GM12878 (cell line): ENCODE measurements at regions not wholly inside any gene's neighbourhood (a gene's known extent, or its start where the extent isn't known, plus 50 kb on each side); places are given as distances from the start of the nearest gene placed in this dataset.

Experiments used
- ATAC-seq: fragments of 200-7000 bp; cut with Tn5 transposase; 3 replicates; pipeline ENCODE4 v1.9.1; 2020; ENCODE audit warnings: mild to moderate bottlenecking, moderate library complexity
- BruUV-seq: library from RNA; stranded (reverse); fragments of 400-500 nt; replicated peaks from 2 replicates; lab custom pipeline; 2021; lab: Mats Ljungman, UMichigan
- CTCF ChIA-PET: fragments of 300-600 bp; sonication (Branson Sonifier 250); formaldehyde crosslinking; extraction: SDS; loops from one replicate; lab custom pipeline; 2021; ENCODE audit warnings: inconsistent platforms; lab: Yijun Ruan, JAX
- POLR2A ChIA-PET: fragments of 350-600 bp; formaldehyde crosslinking; extraction: SDS; loops from one replicate; lab custom pipeline; 2021; ENCODE audit warnings: inconsistent platforms; lab: Charles Lee
- RAD21 ChIA-PET: fragments of 300-600 bp; sonication (Branson Sonifier 250); formaldehyde crosslinking; loops from one replicate; lab custom pipeline; 2023; ENCODE audit warnings: antibody characterized with exemption; ENCODE audit not compliant: unreplicated experiment; lab: Charles Lee
- SMC1A ChIA-PET: fragments of 300-600 bp; sonication (Branson Sonifier 250); formaldehyde crosslinking; loops from one replicate; lab custom pipeline; 2023; ENCODE audit not compliant: unreplicated experiment, uncharacterized antibody; lab: Charles Lee
- DNase-seq: peaks from one replicate; pipeline ENCODE4 v3.0.0-alpha.2; 2011; ENCODE audit warnings: low read depth, low spot score
- FAIRE-seq: peaks from 3 replicates; lab custom pipeline; 2011; peaks lifted over from hg19 to GRCh38; lab: Jason Lieb, UNC
- H2AFZ ChIP-seq: 2 replicates; pipeline ENCODE4 v1.6.0; 2011; ENCODE audit warnings: low read depth, low read length, control low read depth; ENCODE audit not compliant: control insufficient read depth
- H3K27ac ChIP-seq: 2 replicates; pipeline ENCODE4 v1.5.1; 2011; ENCODE audit warnings: control low read depth; ENCODE audit not compliant: control insufficient read depth, insufficient read depth
- H3K27me3 ChIP-seq, 2 experiments: replicated peaks in 1 of 2; 2 replicates each; pipeline versions ENCODE4 v1.6.0 to v1.6.1; 2011; ENCODE audit warnings: low read length in 1 of 2; ENCODE audit not compliant: control insufficient read depth in 2 of 2, insufficient read depth in 2 of 2
- H3K36me3 ChIP-seq, 2 experiments: 2 replicates each; pipeline ENCODE4 v1.5.1; 2011; ENCODE audit warnings: low read length in 1 of 2; ENCODE audit not compliant: control insufficient read depth in 2 of 2, insufficient read depth in 2 of 2
- H3K4me1 ChIP-seq: 2 replicates; pipeline ENCODE4 v1.6.1; 2011; ENCODE audit warnings: mild to moderate bottlenecking, low read length, moderate library complexity, mixed read lengths; ENCODE audit not compliant: control insufficient read depth, insufficient read depth
- H3K4me2 ChIP-seq: 2 replicates; pipeline ENCODE4 v1.6.0; 2011; ENCODE audit warnings: control low read depth; ENCODE audit not compliant: control insufficient read depth, insufficient read depth
- H3K4me3 ChIP-seq: fragments of 200-600 bp; sonication (generic); 2 replicates; pipeline ENCODE4 v1.5.1; 2016
- H3K79me2 ChIP-seq: 2 replicates; pipeline ENCODE4 v1.6.0; 2011; ENCODE audit warnings: low read length; ENCODE audit not compliant: control insufficient read depth, insufficient read depth
- H3K9ac ChIP-seq: 2 replicates; pipeline ENCODE4 v1.8.0; 2011; ENCODE audit warnings: low read length, control low read depth, mixed read lengths; ENCODE audit not compliant: control insufficient read depth, insufficient read depth
- H3K9me3 ChIP-seq: replicated peaks from 3 replicates; pipeline ENCODE4 v1.5.1; 2011; ENCODE audit warnings: mild to moderate bottlenecking, low read length; ENCODE audit not compliant: control insufficient read depth, insufficient read depth
- H4K20me1 ChIP-seq: 2 replicates; pipeline ENCODE4 v1.6.0; 2011; ENCODE audit not compliant: control insufficient read depth, insufficient read depth
- BCL3 ChIP-seq: IDR thresholded peaks from 2 replicates; pipeline ENCODE4 v1.6.1; 2011; ENCODE audit warnings: borderline replicate concordance, low read depth, mild to moderate bottlenecking, moderate library complexity, low read length; ENCODE audit not compliant: insufficient read depth, poor library complexity, severe bottlenecking
- BMI1 ChIP-seq: fragments of 450-650 bp; IDR thresholded peaks from 2 replicates; pipeline ENCODE4 v1.6.1; 2016; ENCODE audit warnings: mild to moderate bottlenecking, moderate library complexity, borderline replicate concordance
- CREM ChIP-seq: IDR thresholded peaks from 2 replicates; pipeline ENCODE4 v1.6.1; 2014; ENCODE audit warnings: antibody characterized with exemption, low read depth
- EP300 ChIP-seq, 2 experiments: fragments of 150-350 bp in 1 of 2; IDR thresholded peaks; 2 replicates each; pipeline ENCODE4 v1.6.1; 2011 to 2012; ENCODE audit warnings: low read depth in 2 of 2, low read length in 2 of 2, borderline replicate concordance in 1 of 2, improper control_type of control experiment in 1 of 2, inconsistent platforms in 1 of 2; ENCODE audit not compliant: control insufficient read depth in 1 of 2
- ESRRA ChIP-seq: IDR thresholded peaks from 2 replicates; pipeline ENCODE4 v1.6.1; 2012; ENCODE audit warnings: mild to moderate bottlenecking, low read length, improper control_type of control experiment
- ETV6 ChIP-seq, 2 experiments: fragments of 450-650 bp in 1 of 2; IDR thresholded peaks in 1 of 2; conservative IDR thresholded peaks in 1 of 2; 2 replicates each; pipeline ENCODE4 v1.6.1; 2014; ENCODE audit warnings: antibody characterized with exemption in 1 of 2, borderline replicate concordance in 1 of 2, low read depth in 1 of 2, mild to moderate bottlenecking in 1 of 2, moderate library complexity in 1 of 2
- HDGF ChIP-seq: fragments of 450-650 bp; IDR thresholded peaks from 2 replicates; pipeline ENCODE4 v1.6.1; 2016; ENCODE audit warnings: antibody characterized with exemption
- IKZF1 ChIP-seq: fragments of 450-650 bp; conservative IDR thresholded peaks from 2 replicates; pipeline ENCODE4 v1.6.1; 2017; ENCODE audit warnings: antibody characterized with exemption, mild to moderate bottlenecking
- LARP7 ChIP-seq: fragments of 450-650 bp; IDR thresholded peaks from 2 replicates; pipeline ENCODE4 v1.6.1; 2017; ENCODE audit warnings: mild to moderate bottlenecking
- MTA2 ChIP-seq: fragments of 450-650 bp; IDR thresholded peaks from 2 replicates; pipeline ENCODE4 v1.6.1; 2016; ENCODE audit warnings: low read depth, mild to moderate bottlenecking, moderate library complexity
- PAX5 ChIP-seq: IDR thresholded peaks from 2 replicates; pipeline ENCODE4 v1.6.1; 2011; ENCODE audit warnings: low read depth, low read length, borderline replicate concordance
- POLR2A ChIP-seq: IDR thresholded peaks from 2 replicates; pipeline ENCODE4 v1.6.1; 2011; ENCODE audit warnings: low read depth, mild to moderate bottlenecking, low read length
- SKIL ChIP-seq: fragments of 450-650 bp; IDR thresholded peaks from 2 replicates; pipeline ENCODE4 v1.6.1; 2017; ENCODE audit warnings: mild to moderate bottlenecking, low read depth, inconsistent platforms; ENCODE audit not compliant: poor library complexity, severe bottlenecking
- SMC3 ChIP-seq: IDR thresholded peaks from 2 replicates; pipeline ENCODE4 v1.6.1; 2011; ENCODE audit warnings: low read length, improper control_type of control experiment, borderline replicate concordance
- ZBTB11 ChIP-seq: fragments of 450-650 bp; formaldehyde crosslinking; IDR thresholded peaks from 2 replicates; pipeline ENCODE4 v1.5.0; 2022; ENCODE audit warnings: mild to moderate bottlenecking, missing genetic modification characterization
- ZNF217 ChIP-seq: fragments of 450-650 bp; IDR thresholded peaks from 2 replicates; pipeline ENCODE4 v1.6.1; 2017; ENCODE audit warnings: antibody characterized with exemption, mild to moderate bottlenecking
- ZNF384 ChIP-seq: IDR thresholded peaks from 2 replicates; pipeline ENCODE4 v1.6.1; 2012; ENCODE audit warnings: low read depth, mild to moderate bottlenecking, low read length, improper control_type of control experiment, borderline replicate concordance
- WGBS: methylation state at CpG from one replicate; pipeline ENCODE4 v1.1.6; 2016; ENCODE audit warnings: low lambda C conversion rate; ENCODE audit not compliant: insufficient replicate concordance, insufficient coverage; ENCODE audit errors: missing lambda C conversion rate; 5-methylcytosine and 5-hydroxymethylcytosine counted together
- in situ Hi-C: fragments of 300-500 bp; cut with MboI; formaldehyde crosslinking; loops from 9 replicates; pipeline ENCODE4 v1.14.3; 2018; ENCODE audit warnings: mixed read lengths
- intact Hi-C: fragments of 100-400 bp; cut with micrococcal nuclease; formaldehyde crosslinking; loops from one replicate; pipeline ENCODE4 v1.14.2; 2022; ENCODE audit not compliant: unreplicated experiment

GRCh38 chr7:81410471-81411117 is 359.3 kb downstream of the HGF start (continued):
- no peak for TF ChIP-seq ZBTB11 (CRISPR knock-in tag)

- intact Hi-C loops (no loop called here), in situ Hi-C loops (no loop called here)
- Histone ChIP-seq H3K79me2 (no peaks in the 10 kb centered on the region), H4K20me1 (no peaks in the 10 kb centered on the region), H3K27me3 (no peaks in the 10 kb centered on the region), H3K9me3 (no peaks in the 10 kb centered on the region), H3K27ac (no peak overlapping the region), H2AFZ (no peak overlapping the region), H3K4me3 (no peak overlapping the region), H3K4me1 (no peaks in the 10 kb centered on the region), H3K9ac (no peak overlapping the region), H3K36me3 (no peaks in the 10 kb centered on the region), H3K4me2 (no peak overlapping the region)
- WGBS: 3% methylated on average over 2 of the region's 2 CpGs
- ATAC-seq: no peak
- CTCF ChIA-PET: no interaction called here
- SMC1A ChIA-PET: no interaction called here
- POLR2A ChIA-PET: no interaction called here
- FAIRE-seq: no peak
- RAD21 ChIA-PET: no interaction called here
- DNase-seq: no peak
- no TSS peak for BruUV-seq
- TF ChIP-seq LARP7 (no peak), ZNF384 (no peak), ETV6 (conservative IDR thresholded peaks at IDR 0.05 in 1 of 2, IDR thresholded peaks at IDR 0.05 in 1 of 2; ENCODE audit: borderline replicate concordance in 1 of 2, low read depth in 1 of 2) (no peak), EP300 (IDR thresholded peaks at IDR 0.05; ENCODE audit: borderline replicate concordance in 1 of 2, control insufficient read depth in 1 of 2, low read depth in 2 of 2, low read length in 2 of 2) (no peak), BMI1 (no peak), SKIL (no peak), POLR2A (no peak), MTA2 (no peak), BCL3 (no peak), ZNF217 (no peak), SMC3 (no peak), ESRRA (no peak), HDGF (no peak), IKZF1 (no peak), CREM (no peak), PAX5 (no peak)
Measured at GRCh38 chr7:81408728-81409127, 361.1 kb downstream of the HGF start.
